Muscle layer of duodenum (tissue), 2 donors: ENCODE measurements at regions not wholly inside any gene's neighbourhood (a gene's known extent, or its start where the extent isn't known, plus 50 kb on each side); places are given as distances from the start of the nearest gene placed in this dataset.

Experiments
- H3K27ac ChIP-seq: one replicate; pipeline ENCODE4 v1.7.0; 2013; ENCODE audit warnings: mild to moderate bottlenecking, low read length
- H3K27me3 ChIP-seq: one replicate; pipeline ENCODE4 v1.7.0; 2013; ENCODE audit warnings: low read depth, mild to moderate bottlenecking, control low read depth, low read length
- H3K36me3 ChIP-seq, 2 donors: one replicate each; pipeline ENCODE4 v1.7.0; 2013; ENCODE audit warnings: low read length in 2 of 2, control low read depth in 1 of 2, mild to moderate bottlenecking in 1 of 2; ENCODE audit not compliant: insufficient read depth in 2 of 2, control insufficient read depth in 1 of 2
- H3K4me1 ChIP-seq, 2 donors: one replicate each; pipeline ENCODE4 v1.7.0; 2013; ENCODE audit warnings: low read length in 2 of 2, mild to moderate bottlenecking in 2 of 2, control low read depth in 1 of 2, moderate library complexity in 1 of 2; ENCODE audit not compliant: insufficient read depth in 2 of 2, control insufficient read depth in 1 of 2
- H3K4me3 ChIP-seq, 2 donors: one replicate each; pipeline ENCODE4 v1.7.0; 2013; ENCODE audit warnings: low read length in 2 of 2, low read depth in 1 of 2, mild to moderate bottlenecking in 1 of 2
- H3K9me3 ChIP-seq, 2 donors: one replicate each; pipeline ENCODE4 v1.7.0; 2013; ENCODE audit warnings: low read length in 2 of 2, control low read depth in 1 of 2, mild to moderate bottlenecking in 1 of 2; ENCODE audit not compliant: control insufficient read depth in 1 of 2
- donor health status: healthy.

- Histone ChIP-seq H3K4me3 (no peak overlapping the region), H3K36me3 (no peaks in the 10 kb centered on the region), H3K27me3 (no peaks in the 10 kb centered on the region), H3K27ac (no peak overlapping the region), H3K9me3 (no peaks in the 10 kb centered on the region), H3K4me1 (no peaks in the 10 kb centered on the region)
Observed at GRCh38 chr13:80744147-80744914, 403.4 kb upstream of the SPRY2 start.

GRCh38 chr13:80742033-80742432 is 401.1 kb upstream of the SPRY2 start:
- H3K27ac ChIP-seq = no peak overlapping the region
- H3K4me1 ChIP-seq = no peaks in the 10 kb centered on the region
- no peaks in the 10 kb centered on the region for H3K27me3 ChIP-seq
- H3K4me3 ChIP-seq = no peak overlapping the region
- H3K36me3 ChIP-seq = no peaks in the 10 kb centered on the region
- peaks cover 0 to 4% of the 10 kb centered on the region in 2 donors for H3K9me3 ChIP-seq

GRCh38 chr13:80740071-80740470 is 399.1 kb upstream of the SPRY2 start:
- no peak overlapping the region for H3K27ac ChIP-seq
- no peaks in the 10 kb centered on the region for H3K27me3 ChIP-seq
- H3K4me3 ChIP-seq = no peak overlapping the region
- no peaks in the 10 kb centered on the region for H3K36me3 ChIP-seq
- no peaks in the 10 kb centered on the region for H3K4me1 ChIP-seq
- H3K9me3 ChIP-seq = peaks cover 0 to 4% of the 10 kb centered on the region in 2 donors

GRCh38 chr13:80737513-80737912 is 396.6 kb upstream of the SPRY2 start:
- no peaks in the 10 kb centered on the region for H3K4me1 ChIP-seq
- no peaks in the 10 kb centered on the region for H3K27me3 ChIP-seq
- H3K4me3 ChIP-seq = no peak overlapping the region
- H3K27ac ChIP-seq = no peak overlapping the region
- no peaks in the 10 kb centered on the region for H3K36me3 ChIP-seq
- H3K9me3 ChIP-seq = peaks cover 0 to 4% of the 10 kb centered on the region in 2 donors

- H3K4me1 ChIP-seq = no peaks in the 10 kb centered on the region
- no peaks in the 10 kb centered on the region for H3K9me3 ChIP-seq
- no peak overlapping the region for H3K27ac ChIP-seq
- no peaks in the 10 kb centered on the region for H3K27me3 ChIP-seq
- no peak overlapping the region for H3K4me3 ChIP-seq
- no peaks in the 10 kb centered on the region for H3K36me3 ChIP-seq
Observed at GRCh38 chr13:80727321-80727975, 386.5 kb upstream of the SPRY2 start.

GRCh38 chr13:80726868-80727267 is 385.9 kb upstream of the SPRY2 start:
- no peaks in the 10 kb centered on the region for H3K27me3 ChIP-seq
- H3K4me1 ChIP-seq = no peaks in the 10 kb centered on the region
- no peak overlapping the region for H3K4me3 ChIP-seq
- H3K9me3 ChIP-seq = no peaks in the 10 kb centered on the region
- no peaks in the 10 kb centered on the region for H3K36me3 ChIP-seq
- no peak overlapping the region for H3K27ac ChIP-seq

- H3K36me3 ChIP-seq = no peaks in the 10 kb centered on the region
- no peaks in the 10 kb centered on the region for H3K4me1 ChIP-seq
- H3K27ac ChIP-seq = no peak overlapping the region
- no peak overlapping the region for H3K4me3 ChIP-seq
- H3K9me3 ChIP-seq = no peaks in the 10 kb centered on the region
- no peaks in the 10 kb centered on the region for H3K27me3 ChIP-seq
Observed at GRCh38 chr13:80721689-80722088, 380.8 kb upstream of the SPRY2 start.

- H3K27me3 ChIP-seq = no peaks in the 10 kb centered on the region
- no peaks in the 10 kb centered on the region for H3K9me3 ChIP-seq
- H3K4me3 ChIP-seq = no peak overlapping the region
- no peaks in the 10 kb centered on the region for H3K4me1 ChIP-seq
- no peak overlapping the region for H3K27ac ChIP-seq
- no peaks in the 10 kb centered on the region for H3K36me3 ChIP-seq
Observed at GRCh38 chr13:80718970-80719369, 378.0 kb upstream of the SPRY2 start.

GRCh38 chr13:80717776-80718175 is 376.9 kb upstream of the SPRY2 start:
- no peak overlapping the region for H3K27ac ChIP-seq
- H3K27me3 ChIP-seq = no peaks in the 10 kb centered on the region
- H3K36me3 ChIP-seq = peaks cover 0 to 3% of the 10 kb centered on the region in 2 donors
- H3K4me3 ChIP-seq = no peak overlapping the region
- H3K4me1 ChIP-seq = no peaks in the 10 kb centered on the region
- H3K9me3 ChIP-seq = peaks cover 0 to 9% of the 10 kb centered on the region in 2 donors

- Histone ChIP-seq H3K4me1 (no peaks in the 10 kb centered on the region), H3K4me3 (no peak overlapping the region), H3K9me3 (peaks cover 0 to 9% of the 10 kb centered on the region in 2 donors), H3K27ac (no peak overlapping the region), H3K36me3 (peaks cover 0 to 3% of the 10 kb centered on the region in 2 donors), H3K27me3 (no peaks in the 10 kb centered on the region)
Observed at GRCh38 chr13:80716610-80717081, 375.7 kb upstream of the SPRY2 start.

GRCh38 chr13:80712026-80712425 is 371.1 kb upstream of the SPRY2 start:
- peaks cover 0 to 3% of the 10 kb centered on the region in 2 donors for H3K36me3 ChIP-seq
- no peak overlapping the region for H3K27ac ChIP-seq
- no peaks in the 10 kb centered on the region for H3K4me1 ChIP-seq
- no peaks in the 10 kb centered on the region for H3K27me3 ChIP-seq
- H3K9me3 ChIP-seq = peaks cover 0 to 9% of the 10 kb centered on the region in 2 donors
- H3K4me3 ChIP-seq = no peak overlapping the region
